ENCODE measurements at regions not wholly inside any gene's neighbourhood (a gene's known extent, or its start where the extent isn't known, plus 50 kb on each side); places are given as distances from the start of the nearest gene placed in this dataset.

- H3K4me2 ChIP-seq (ENCODE audit: low read depth, low read length, poor library complexity, severe bottlenecking), result no peak overlapping the region
- no peaks in the 10 kb centered on the region for H4K20me1 ChIP-seq (ENCODE audit: insufficient read depth, low read length, poor library complexity, severe bottlenecking)
- H3K9ac ChIP-seq (ENCODE audit: low read depth, low read length, poor library complexity, severe bottlenecking), result no peak overlapping the region
- no peaks in the 10 kb centered on the region for H3K4me1 ChIP-seq (ENCODE audit: insufficient read depth, low read length, poor library complexity, severe bottlenecking)
- H3K9me3 ChIP-seq (ENCODE audit: insufficient read depth, low read depth, low read length), result 0 out of 2 replicates have a peak, but pooled peaks cover 5% of the 10 kb centered on the region
- no peaks in the 10 kb centered on the region for H3F3A ChIP-seq (ENCODE audit: low read depth)
- no peaks in the 10 kb centered on the region for H3K27me3 ChIP-seq (ENCODE audit: insufficient read depth, low read length, poor library complexity, severe bottlenecking)
- no peaks in the 10 kb centered on the region for H3K9me2 ChIP-seq (replicated peaks; ENCODE audit: low read depth, low read length)
- no peak overlapping the region for H2AFZ ChIP-seq (ENCODE audit: low read length)
- TF ChIP-seq CTCF (conservative IDR thresholded peaks at IDR 0.05; ENCODE audit: low read length) (no peak), EZH2phosphoT487 (IDR thresholded peaks at IDR 0.05; ENCODE audit: borderline replicate concordance) (no peak)
- H3K36me3 ChIP-seq (ENCODE audit: insufficient read depth, low read length), result no peaks in the 10 kb centered on the region
- H3K4me3 ChIP-seq (ENCODE audit: low read length, poor library complexity, severe bottlenecking), result no peak overlapping the region
- H3K79me2 ChIP-seq (ENCODE audit: insufficient read depth, low read length), result no peaks in the 10 kb centered on the region
Measured at GRCh38 chr7:47149208-47149839, 432.6 kb downstream of the TNS3 start.

GRCh38 chr7:47148536-47149207, 433.2 kb downstream of the TNS3 start:
- no peaks in the 10 kb centered on the region for H3F3A ChIP-seq (ENCODE audit: low read depth)
- no peak overlapping the region for H3K9ac ChIP-seq (ENCODE audit: low read depth, low read length, poor library complexity, severe bottlenecking)
- no peaks in the 10 kb centered on the region for H3K36me3 ChIP-seq (ENCODE audit: insufficient read depth, low read length)
- H2AFZ ChIP-seq (ENCODE audit: low read length), result no peak overlapping the region
- no peak overlapping the region for H3K4me2 ChIP-seq (ENCODE audit: low read depth, low read length, poor library complexity, severe bottlenecking)
- H3K27me3 ChIP-seq (ENCODE audit: insufficient read depth, low read length, poor library complexity, severe bottlenecking), result no peaks in the 10 kb centered on the region
- H3K9me3 ChIP-seq (ENCODE audit: insufficient read depth, low read depth, low read length), result no peaks in the 10 kb centered on the region
- no peaks in the 10 kb centered on the region for H3K4me1 ChIP-seq (ENCODE audit: insufficient read depth, low read length, poor library complexity, severe bottlenecking)
- no peak overlapping the region for H3K4me3 ChIP-seq (ENCODE audit: low read length, poor library complexity, severe bottlenecking)
- H3K9me2 ChIP-seq (replicated peaks; ENCODE audit: low read depth, low read length), result no peaks in the 10 kb centered on the region
- TF ChIP-seq CTCF (conservative IDR thresholded peaks at IDR 0.05; ENCODE audit: low read length) (no peak), EZH2phosphoT487 (IDR thresholded peaks at IDR 0.05; ENCODE audit: borderline replicate concordance) (no peak)
- H4K20me1 ChIP-seq (ENCODE audit: insufficient read depth, low read length, poor library complexity, severe bottlenecking), result no peaks in the 10 kb centered on the region
- H3K79me2 ChIP-seq (ENCODE audit: insufficient read depth, low read length), result no peaks in the 10 kb centered on the region

GRCh38 chr7:47147213-47147631, 434.7 kb downstream of the TNS3 start:
- no peak overlapping the region for H3K4me3 ChIP-seq (ENCODE audit: low read length, poor library complexity, severe bottlenecking)
- TF ChIP-seq EZH2phosphoT487 (IDR thresholded peaks at IDR 0.05; ENCODE audit: borderline replicate concordance), result no peak
- no peak for TF ChIP-seq CTCF (conservative IDR thresholded peaks at IDR 0.05; ENCODE audit: low read length)

More at GRCh38 chr7:47147213-47147631, 434.7 kb downstream of the TNS3 start:
- Histone ChIP-seq H3K36me3 (ENCODE audit: insufficient read depth, low read length) (no peaks in the 10 kb centered on the region), H3K79me2 (ENCODE audit: insufficient read depth, low read length) (no peaks in the 10 kb centered on the region), H3K9me2 (replicated peaks; ENCODE audit: low read depth, low read length) (no peaks in the 10 kb centered on the region), H2AFZ (ENCODE audit: low read length) (no peak overlapping the region), H3K4me1 (ENCODE audit: insufficient read depth, low read length, poor library complexity, severe bottlenecking) (no peaks in the 10 kb centered on the region), H3K4me2 (ENCODE audit: low read depth, low read length, poor library complexity, severe bottlenecking) (no peak overlapping the region), H4K20me1 (ENCODE audit: insufficient read depth, low read length, poor library complexity, severe bottlenecking) (no peaks in the 10 kb centered on the region), H3K9me3 (ENCODE audit: insufficient read depth, low read depth, low read length) (no peaks in the 10 kb centered on the region), H3K27me3 (ENCODE audit: insufficient read depth, low read length, poor library complexity, severe bottlenecking) (no peaks in the 10 kb centered on the region), H3K9ac (ENCODE audit: low read depth, low read length, poor library complexity, severe bottlenecking) (no peak overlapping the region), H3F3A (ENCODE audit: low read depth) (no peaks in the 10 kb centered on the region)
